Omental fat pad (tissue), 1 donor: ENCODE measurements at regions not wholly inside any gene's neighbourhood (a gene's known extent, or its start where the extent isn't known, plus 50 kb on each side); places are given as distances from the start of the nearest gene placed in this dataset.
"Not testable (repeated sequence)": the region's sequence is repeated elsewhere in the genome, so short reads cannot be mapped to it uniquely, and the experiment has no call there.

Source experiments
- ATAC-seq: fragments of 150-250 bp; one replicate; pipeline ENCODE4 v1.9.1; 2016; ENCODE audit warnings: mild to moderate bottlenecking, moderate library complexity; ENCODE audit not compliant: low FRiP score
- DNase-seq: peaks from one replicate; pipeline ENCODE4 v3.0.0-alpha.2; 2019; ENCODE audit warnings: low spot score

DNA sequence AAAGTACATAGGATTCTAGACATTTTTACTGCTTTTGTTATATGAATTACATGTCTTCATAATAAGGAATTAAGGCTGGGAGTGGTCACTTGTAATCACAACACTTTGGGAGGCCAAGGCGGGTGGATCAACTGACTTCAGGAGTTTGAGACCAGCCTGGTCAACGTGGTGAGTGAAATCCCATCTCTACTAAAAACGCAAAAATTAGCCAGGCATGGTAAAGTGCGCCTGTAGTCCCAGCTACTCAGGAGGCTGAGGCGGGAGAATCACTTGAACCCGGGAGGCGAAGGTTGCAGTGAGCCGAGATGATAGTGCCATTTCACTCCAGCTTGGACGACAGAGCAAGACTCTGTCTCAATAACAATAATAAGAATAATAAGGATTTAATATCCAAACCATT, 663.8 kb upstream of the TPTE start:
- not testable (repeated sequence) for ATAC-seq, DNase-seq

DNA sequence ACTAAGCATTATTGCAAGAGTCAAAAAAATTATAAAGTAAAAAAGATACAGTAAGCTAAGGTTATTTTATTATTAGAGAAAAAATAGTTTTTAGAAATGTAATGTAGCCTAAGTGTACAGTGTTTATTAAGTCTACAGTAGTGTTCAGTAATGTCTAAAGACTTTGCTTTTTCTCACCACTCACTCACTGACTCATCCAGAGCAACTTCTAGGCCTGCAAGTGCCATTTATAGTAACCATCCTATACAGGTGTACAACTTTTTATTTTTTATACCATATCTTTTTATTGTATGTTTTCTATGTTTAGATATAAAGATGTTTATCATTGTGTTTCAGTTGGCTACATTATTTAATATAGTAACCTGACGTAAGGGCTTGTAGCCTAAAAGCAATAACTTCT, 661.5 kb upstream of the TPTE start:
- not testable (repeated sequence) for DNase-seq, ATAC-seq

DNA sequence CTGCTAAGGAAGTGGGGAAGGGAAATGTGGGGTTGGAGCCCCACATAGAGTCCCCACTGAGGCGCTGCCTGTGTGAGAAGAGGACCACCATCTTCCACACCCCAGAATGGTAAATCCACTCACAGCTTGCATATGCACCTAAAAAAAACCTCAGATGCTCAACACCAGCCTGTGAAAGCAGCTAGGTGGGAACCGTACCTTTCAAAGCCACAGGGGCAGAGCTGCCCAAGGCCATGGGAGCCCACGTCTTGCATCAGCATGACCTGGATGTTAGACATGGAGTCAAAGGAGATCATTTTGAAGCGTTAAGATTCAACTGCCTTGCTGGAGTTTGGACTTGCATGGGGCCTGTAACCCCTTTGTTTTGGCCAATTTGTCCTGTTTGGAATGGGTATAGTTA, 658.9 kb upstream of the TPTE start:
- not testable (repeated sequence) for ATAC-seq

DNA sequence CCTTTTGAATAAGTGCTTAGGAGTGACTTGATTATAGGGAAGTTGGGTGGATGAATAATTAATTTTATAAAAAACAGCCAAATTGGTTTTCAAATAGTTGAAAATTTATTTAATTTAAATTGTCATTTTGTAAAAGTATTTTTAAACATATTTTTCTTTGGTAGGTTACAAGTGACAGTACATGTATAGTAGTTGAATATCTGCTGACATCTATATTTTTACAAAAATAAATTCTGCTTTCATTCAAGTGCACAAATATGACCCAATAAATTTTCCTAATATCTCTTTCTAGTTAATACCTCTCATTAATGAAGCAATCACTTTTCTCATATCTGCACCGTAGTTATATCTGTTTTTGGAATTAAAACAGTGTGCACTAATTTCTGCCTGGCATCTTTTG, 653.6 kb upstream of the TPTE start:
- ATAC-seq, DNase-seq: not testable (repeated sequence)

More for the DNA sequence above, 658.9 kb upstream of the TPTE start:
- not testable (repeated sequence) for DNase-seq

DNA sequence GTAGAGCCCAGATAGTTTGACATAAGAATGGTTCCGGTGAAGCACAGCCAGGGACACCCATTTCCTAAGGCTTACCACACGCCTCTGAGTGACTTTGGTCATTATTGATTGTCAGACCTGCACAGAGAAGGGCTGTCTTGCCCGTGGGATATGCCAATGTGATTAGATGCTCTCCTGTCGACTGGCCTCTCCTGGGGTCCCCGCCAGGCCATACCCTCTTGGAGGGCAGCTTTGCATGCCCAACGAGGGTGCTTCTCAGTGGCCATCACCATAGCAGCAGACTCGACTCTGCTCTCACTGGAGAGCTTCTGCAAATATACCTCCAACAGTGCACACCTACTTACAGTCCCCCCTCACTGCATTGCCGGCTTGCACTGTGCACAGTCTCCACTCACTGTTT, 648.3 kb upstream of the TPTE start:
- ATAC-seq, DNase-seq: not testable (repeated sequence)

DNA sequence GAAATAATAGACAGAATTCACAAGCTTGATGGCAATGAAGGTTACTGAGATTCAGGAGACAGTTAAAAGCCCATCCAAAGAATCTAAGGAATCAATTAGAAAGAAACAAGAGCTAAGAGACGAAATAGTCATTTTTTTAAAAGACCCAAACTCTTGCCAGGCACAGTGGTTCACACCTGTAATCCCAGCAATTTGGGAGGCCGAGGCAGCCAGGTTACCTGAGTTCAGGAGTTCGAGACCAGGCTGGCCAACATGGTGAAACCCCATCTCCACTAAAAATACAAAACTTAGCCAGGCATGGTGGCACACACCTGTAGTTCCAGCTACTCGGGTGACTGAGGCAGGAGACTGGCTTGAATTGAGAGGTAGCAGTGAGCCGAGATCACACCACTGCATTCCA, 647.2 kb upstream of the TPTE start:
- not testable (repeated sequence) for ATAC-seq, DNase-seq

DNA sequence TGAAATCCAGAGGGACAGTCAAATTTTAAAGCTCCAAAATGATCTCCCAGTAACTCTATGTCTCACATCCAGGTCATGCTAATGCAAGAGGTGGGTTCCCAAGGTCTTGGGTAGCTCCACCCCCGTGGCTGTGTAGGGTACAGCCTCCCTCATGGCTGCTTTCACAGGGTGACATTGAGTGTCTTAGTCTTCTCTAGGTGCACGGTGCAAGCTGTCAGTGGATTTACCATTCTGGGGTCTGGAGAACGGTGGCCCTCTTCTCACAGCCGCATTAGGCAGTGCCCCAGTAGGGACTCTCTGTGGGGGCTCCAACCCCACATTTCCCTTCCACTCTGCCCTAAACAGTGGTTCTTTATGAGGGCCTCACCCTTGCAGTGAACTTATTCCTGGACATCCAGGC, 640.0 kb upstream of the TPTE start:
- not testable (repeated sequence) for DNase-seq, ATAC-seq

DNA sequence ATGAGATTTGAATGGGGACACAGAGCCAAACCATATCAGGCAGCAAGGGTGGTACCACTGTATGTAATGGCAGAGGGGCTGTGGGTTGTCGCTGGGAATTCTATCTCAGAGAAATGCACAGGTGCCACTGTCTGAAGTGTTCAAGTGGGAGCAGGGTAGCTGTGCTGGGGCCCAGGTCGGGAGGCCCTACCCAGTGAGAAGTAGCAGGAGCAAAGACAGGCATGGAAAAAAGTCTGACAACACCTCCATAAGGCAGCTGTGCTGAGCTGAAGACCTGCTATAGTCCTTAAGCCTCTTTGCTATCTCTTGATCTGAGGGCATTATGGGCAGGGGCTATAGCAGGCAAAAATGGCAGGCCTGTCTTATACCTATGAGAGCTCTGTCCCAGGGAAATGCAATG, 638.3 kb upstream of the TPTE start:
- ATAC-seq: peak; percentile 62
- DNase-seq: not testable (repeated sequence)

DNA sequence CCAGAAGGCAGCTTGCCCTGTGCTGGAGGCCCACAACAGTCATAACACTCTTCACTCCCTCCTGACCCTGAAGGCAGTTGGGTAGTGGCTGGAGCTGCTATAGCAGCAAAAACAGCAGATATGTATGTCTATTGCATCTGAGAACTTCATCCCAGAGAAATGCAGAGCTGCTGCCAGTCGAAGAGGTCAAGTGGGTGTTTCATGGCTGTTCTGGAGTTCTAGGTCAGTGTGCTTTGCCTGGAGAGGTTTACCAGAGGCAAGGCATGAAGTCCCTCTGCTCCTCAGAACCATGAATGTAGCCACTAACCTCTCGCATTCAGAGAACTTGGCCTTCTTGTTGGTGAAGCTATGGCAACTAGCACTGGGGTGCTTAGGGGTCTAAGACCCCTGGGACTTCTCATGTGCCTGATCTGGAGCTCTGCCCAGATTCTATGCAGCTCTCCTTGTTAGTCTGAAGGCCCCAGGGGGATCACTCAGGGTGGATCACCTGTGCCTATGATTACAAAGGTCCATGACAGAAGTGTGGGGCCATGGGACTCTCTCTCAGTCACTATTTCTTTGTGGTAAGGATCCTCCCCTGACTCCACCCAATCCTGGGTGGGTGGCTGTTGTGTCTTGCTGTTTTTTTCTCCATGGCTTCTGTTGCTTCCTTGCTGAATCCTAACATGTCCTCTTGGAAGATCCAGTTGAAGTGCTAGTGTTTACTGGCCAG, 637.7 kb upstream of the TPTE start:
- DNase-seq, ATAC-seq: not testable (repeated sequence)

DNA sequence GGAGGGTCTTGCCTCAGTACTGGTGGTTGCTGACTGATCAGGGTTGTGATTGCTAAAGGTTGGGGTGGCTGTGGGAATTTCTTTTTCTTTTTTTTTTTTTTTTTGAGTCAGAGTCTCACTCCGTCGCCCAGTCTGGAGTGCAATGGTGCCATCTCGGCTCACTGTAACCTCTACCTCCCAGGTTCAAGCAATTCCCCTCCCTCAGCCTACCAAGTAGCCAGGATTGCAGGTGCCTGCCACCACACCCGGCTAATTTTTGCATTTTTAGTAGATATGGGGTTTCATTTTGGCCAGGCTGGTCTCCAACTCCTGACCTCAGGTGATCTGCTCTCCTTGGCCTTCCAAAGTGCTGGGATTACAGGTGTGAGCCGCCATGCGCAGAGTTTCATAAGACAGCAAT, 632.9 kb upstream of the TPTE start:
- ATAC-seq, DNase-seq: not testable (repeated sequence)

DNA sequence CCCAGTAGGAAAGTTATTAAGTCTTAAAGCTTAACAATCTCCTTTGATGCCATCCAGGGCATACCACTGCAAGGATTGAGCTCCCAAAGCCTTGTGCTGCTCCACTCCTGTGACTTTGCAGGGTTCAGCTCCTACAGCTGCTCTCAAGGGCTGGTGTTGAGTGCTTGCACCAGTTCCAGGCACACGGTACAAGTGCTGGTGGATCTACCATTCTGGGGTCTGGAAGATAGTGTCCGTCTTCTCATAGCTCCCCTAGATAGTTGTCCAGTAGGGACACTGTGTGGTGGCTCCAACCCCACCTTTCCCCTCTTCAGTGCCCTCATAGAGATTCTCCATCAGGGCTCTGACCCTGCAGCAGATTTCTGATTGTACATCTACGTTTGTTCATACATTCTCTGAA, 617.8 kb upstream of the TPTE start:
- DNase-seq, ATAC-seq: not testable (repeated sequence)

DNA sequence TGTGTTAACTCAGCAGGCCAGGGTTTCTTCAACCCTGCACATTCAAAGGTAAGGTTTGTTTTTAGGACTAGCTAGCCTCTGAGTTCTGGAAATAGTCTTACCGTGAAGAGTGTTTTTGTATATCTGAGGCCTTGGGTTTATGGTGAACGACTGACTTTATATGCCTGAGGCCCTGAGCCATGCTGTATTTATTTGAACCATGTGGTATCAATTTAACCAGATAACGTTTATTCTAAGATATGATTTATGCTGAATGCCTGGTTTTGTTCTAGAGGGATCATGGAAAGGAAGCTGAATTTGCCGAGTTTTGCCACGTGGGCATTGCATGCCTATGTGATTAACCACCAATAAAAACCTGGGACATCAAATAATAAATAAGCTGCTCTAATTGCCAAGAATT, 607.2 kb upstream of the TPTE start:
- ATAC-seq, DNase-seq: not testable (repeated sequence)

DNA sequence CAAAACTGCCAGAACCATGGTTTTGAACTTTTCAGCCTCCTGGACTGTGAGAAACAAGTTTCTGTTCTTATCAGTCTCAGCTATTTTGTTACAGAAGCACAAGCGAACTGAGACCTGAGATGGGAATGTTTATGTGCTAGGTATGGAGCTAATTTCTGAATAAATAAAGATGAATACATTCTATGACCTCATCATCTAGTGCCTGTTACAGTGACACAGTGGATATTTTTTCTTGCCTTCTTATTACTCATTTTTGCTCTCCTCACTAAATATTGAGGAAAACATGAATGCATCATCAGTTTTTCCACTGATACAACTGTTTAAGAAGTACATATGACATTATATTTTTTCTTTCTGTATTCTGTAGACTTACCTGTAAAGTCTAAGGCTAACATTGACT, 601.9 kb upstream of the TPTE start:
- DNase-seq, ATAC-seq: not testable (repeated sequence)

DNA sequence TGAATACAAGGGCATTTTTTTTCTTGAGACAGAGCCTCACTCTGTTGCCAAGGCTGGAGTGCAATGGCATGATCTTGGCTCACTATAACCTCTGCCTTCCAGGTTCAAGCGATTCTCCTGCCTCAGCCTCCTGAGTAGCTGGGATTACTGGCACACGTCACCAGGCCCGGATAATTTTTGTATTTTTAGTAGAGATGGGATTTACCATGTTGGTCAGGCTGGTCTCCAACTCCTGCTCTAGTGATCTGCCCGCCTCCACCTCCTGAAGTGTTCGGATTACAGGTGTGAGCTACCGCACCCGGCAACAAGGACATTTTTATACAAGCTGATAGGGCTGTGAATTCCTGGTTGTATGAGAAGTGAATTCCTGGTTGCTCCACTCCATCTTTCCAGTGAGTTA, 577.7 kb upstream of the TPTE start:
- ATAC-seq, DNase-seq: not testable (repeated sequence)

DNA sequence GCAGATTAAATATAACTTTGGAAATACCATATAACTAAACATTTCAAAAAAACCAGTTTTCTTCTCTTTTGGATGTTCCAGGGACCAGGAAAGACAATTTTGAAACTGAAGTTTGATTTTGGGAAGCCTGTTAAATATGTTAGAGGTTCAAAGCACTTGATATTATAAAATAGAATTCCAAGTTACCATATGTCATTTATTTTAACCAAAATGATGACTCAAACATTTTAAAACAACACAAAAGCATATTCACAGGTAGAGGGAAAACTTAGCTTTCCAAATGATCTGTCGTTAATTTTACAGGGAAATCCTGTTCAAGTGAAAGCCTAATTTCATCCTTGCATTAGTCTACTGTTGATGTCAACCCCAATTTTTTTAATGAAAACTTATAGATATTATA, 575.3 kb upstream of the TPTE start:
- DNase-seq, ATAC-seq: not testable (repeated sequence)

DNA sequence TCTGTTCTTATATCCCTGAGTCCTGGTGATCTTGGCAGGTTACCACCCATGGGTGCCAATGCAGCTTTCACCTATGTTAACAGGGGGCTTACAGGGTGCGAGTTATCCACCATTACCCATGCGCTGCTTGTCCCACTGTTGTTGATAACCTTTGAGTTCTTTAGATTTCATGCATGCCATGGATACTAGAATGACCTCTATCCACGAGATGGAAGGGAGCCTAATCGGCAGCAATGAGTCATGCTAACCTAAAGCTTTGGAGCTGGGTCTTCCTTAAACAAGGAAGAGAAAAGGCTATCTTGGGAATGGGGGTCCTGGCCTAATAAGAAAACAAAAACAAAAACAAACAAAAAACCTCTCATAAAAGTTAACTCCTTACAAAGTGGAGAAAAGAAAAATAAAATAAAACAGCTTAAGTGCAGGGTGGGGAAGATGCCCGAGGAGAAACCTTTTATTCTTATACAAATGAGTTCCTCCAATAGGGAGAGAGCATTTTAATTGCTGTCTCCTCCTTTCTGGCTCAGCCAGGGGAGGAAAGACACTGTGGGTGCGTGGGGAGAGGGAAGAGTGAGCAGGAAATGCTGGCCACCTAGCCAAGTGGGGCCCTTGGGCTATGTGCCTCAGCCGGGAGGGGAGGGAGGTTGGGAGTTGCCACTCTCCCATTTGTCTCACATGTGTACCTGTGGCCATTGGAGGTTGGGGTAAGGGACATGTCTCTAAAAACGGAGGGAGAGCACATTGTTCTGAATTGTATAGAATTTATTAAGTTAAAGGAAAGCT, 571.7 kb upstream of the TPTE start:
- not testable (repeated sequence) for ATAC-seq, DNase-seq

DNA sequence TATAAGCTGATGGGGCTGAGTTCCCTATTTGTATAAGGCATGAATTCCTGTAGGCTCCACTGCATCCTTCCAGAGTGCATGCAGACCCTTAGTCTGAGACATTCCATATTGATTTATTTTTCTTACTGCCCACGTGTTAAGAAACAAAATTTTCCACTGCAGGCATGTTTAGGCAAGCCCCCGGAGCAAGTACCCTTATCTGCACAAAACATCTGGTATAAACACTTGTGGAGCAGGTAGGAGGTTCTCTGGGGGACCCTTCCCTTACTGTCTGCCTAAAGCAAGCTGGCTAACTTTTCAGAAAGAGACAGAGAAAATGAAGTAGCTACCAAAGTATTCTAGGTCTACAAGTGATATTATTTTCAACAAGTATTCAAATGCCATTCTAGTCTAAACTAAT, 571.0 kb upstream of the TPTE start:
- not testable (repeated sequence) for ATAC-seq, DNase-seq

DNA sequence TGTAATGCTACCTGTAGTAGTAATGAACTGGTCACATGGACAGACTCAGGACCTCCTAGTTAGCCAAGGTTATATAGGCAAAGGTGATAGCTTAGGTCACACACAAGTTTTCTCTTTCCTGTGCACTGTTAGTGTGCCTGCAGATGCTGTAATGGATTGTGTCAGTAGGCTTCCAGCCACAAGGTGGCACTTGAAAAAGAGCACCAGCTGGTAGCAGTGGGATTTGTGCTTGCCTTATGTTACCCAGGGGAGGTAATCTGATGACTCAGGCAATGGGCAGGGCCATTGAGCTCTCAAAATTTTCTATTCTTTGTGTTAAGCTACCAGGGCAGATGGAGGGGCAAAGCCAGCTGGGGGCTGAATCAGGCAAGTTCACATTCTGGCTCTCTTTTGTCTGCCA, 562.6 kb upstream of the TPTE start:
- not testable (repeated sequence) for ATAC-seq

DNA sequence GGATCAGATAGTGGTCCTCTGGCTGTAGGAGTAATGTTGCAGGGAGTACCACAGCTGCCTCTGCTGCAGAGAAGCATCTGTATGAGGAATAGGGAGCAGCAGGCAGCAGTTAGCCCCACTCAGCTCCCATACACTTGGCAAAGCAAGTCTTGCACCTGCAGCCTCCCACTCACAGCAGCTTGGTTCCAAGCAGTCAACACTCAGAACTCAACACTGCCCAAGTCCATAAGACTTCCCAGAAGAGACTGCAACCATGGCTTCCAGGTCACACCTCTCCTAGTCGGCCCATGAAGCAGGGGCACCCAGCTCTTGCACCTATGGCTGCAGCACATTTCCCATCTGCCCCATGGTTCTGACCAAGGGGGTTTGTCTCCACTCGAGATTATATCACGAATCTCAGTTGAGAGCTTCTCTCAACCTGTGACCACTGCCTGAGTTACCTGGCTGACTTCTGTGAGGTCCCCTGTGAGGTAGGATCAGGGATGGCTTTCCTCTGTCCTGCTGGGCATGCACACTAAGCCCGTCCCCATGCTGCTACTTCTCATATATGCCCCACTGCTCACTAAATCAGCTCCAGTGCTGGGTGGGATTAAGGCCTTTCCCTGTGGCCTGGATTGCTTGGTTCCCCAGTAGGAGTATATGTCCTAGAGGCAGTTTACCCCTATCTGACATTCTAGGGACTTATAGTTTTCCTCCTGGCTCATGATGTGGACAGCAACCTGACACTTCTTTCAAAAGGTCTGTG, 562.0 kb upstream of the TPTE start:
- DNase-seq, ATAC-seq: not testable (repeated sequence)

More for the DNA sequence above, 562.6 kb upstream of the TPTE start:
- DNase-seq: not testable (repeated sequence)

DNA sequence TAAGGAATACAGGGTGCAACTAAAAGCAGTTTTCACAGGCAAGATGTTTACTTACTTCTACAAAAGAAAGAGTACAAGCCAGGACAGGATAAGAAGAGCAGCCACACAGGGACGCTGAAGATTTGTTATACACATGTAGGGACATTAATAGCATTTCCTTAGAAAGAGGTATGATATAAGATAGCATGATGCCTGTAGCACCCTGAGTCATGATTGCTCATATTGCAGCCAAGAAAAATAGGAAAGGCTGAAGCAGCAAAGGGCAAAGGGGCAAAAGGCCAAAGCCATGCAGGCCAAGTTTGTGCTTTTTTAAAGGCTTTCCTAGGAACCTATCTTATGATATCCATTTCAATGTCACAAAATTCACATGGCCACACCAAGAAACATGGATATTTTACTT, 552.0 kb upstream of the TPTE start:
- ATAC-seq, DNase-seq: not testable (repeated sequence)
